ENCODE measurements at regions not wholly inside any gene's neighbourhood (a gene's known extent, or its start where the extent isn't known, plus 50 kb on each side); places are given as distances from the start of the nearest gene placed in this dataset.
"Not testable (repeated sequence)": the region's sequence is repeated elsewhere in the genome, so short reads cannot be mapped to it uniquely, and the experiment has no call there.

GRCh38 chr13:80490491-80490943 is 149.6 kb upstream of the SPRY2 start:
- DNase-seq, result not testable (repeated sequence)

- no peak for DNase-seq
Observed at GRCh38 chr13:80486402-80486801, 145.5 kb upstream of the SPRY2 start.

- no peak for DNase-seq
Observed at GRCh38 chr13:80483157-80483556, 142.2 kb upstream of the SPRY2 start.

GRCh38 chr13:80481588-80481987 is 140.7 kb upstream of the SPRY2 start:
- no peak for DNase-seq

- DNase-seq, result no peak
Observed at GRCh38 chr13:80477661-80478443, 136.9 kb upstream of the SPRY2 start.

GRCh38 chr13:80476953-80477352 is 136.0 kb upstream of the SPRY2 start:
- no peak for DNase-seq

- DNase-seq, result no peak
Observed at GRCh38 chr13:80475718-80476117, 134.8 kb upstream of the SPRY2 start.

- DNase-seq, result no peak
Observed at GRCh38 chr13:80473695-80474094, 132.8 kb upstream of the SPRY2 start.

- DNase-seq, result peak in 1 of 56 donors; percentile 2
Observed at GRCh38 chr13:80469853-80470381, 129.0 kb upstream of the SPRY2 start.

- DNase-seq, result no peak
Observed at GRCh38 chr13:80469105-80469852, 128.4 kb upstream of the SPRY2 start.

- no peak for DNase-seq
Observed at GRCh38 chr13:80465321-80465720, 124.4 kb upstream of the SPRY2 start.

GRCh38 chr13:80463673-80464352 is 122.9 kb upstream of the SPRY2 start:
- DNase-seq, result no peak

- DNase-seq, result no peak
Observed at GRCh38 chr13:80462567-80462966, 121.6 kb upstream of the SPRY2 start.

GRCh38 chr13:80462037-80462436 is 121.1 kb upstream of the SPRY2 start:
- DNase-seq, result no peak

- no peak for DNase-seq
Observed at GRCh38 chr13:80458543-80458942, 117.6 kb upstream of the SPRY2 start.

GRCh38 chr13:80454245-80454644 is 113.3 kb upstream of the SPRY2 start:
- no peak for DNase-seq

- DNase-seq, result no peak
Observed at GRCh38 chr13:80452279-80452678, 111.4 kb upstream of the SPRY2 start.

GRCh38 chr13:80451641-80452040 is 110.7 kb upstream of the SPRY2 start:
- peak in 1 of 56 donors; percentile 0 for DNase-seq

- no peak for DNase-seq
Observed at GRCh38 chr13:80450386-80450785, 109.5 kb upstream of the SPRY2 start.

GRCh38 chr13:80448725-80449124 is 107.8 kb upstream of the SPRY2 start:
- DNase-seq, result no peak

GRCh38 chr13:80447747-80448146 is 106.8 kb upstream of the SPRY2 start:
- no peak for DNase-seq

All from nucleus accumbens (tissue), 56 donors.